ENCODE measurements at regions not wholly inside any gene's neighbourhood (a gene's known extent, or its start where the extent isn't known, plus 50 kb on each side); places are given as distances from the start of the nearest gene placed in this dataset.

DNA sequence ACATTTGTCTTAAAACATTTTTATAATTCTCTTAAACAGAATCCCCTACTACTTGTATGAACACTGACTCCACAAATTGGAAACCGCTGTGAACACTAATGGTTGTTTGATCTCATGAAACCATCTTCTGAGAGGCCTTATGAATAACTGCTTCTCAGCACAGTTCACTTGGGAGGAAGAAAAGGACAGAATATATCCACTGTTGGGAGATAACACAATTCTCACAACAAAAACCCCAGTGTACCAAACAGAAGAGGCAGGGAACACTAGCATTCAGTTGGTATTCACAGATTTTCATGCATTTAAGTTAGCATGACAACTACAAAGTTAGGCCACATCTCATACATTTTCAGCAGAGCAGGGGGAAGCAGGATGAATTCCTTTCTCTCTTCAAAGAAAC lies 89.0 kb upstream of the SELENOP start:
- no peak for DNase-seq
- POLR2A ChIA-PET, result no interaction called here
- CTCF ChIA-PET, result no interaction called here
- Histone ChIP-seq H3K27me3 (replicated peaks in 1 of 2; ENCODE audit: control insufficient read depth in 2 of 2, extremely low read depth in 1 of 2, insufficient read depth in 2 of 2, low read length in 1 of 2) (peaks cover 0 to 2% of the 10 kb centered on the region in 2 experiments), H3K4me3 (ENCODE audit: control insufficient read depth in 1 of 2, extremely low read depth in 1 of 2, low read length in 1 of 2) (no peak overlapping the region), H3K9me3 (no peaks in the 10 kb centered on the region), H3K4me1 (ENCODE audit: control insufficient read depth in 1 of 2, extremely low read depth in 1 of 2, insufficient read depth in 2 of 2, low read length in 2 of 2) (no peaks in the 10 kb centered on the region), H3K27ac (ENCODE audit: low read length) (no peak overlapping the region), H3K36me3 (ENCODE audit: control insufficient read depth in 2 of 2, extremely low read depth in 1 of 2, insufficient read depth in 1 of 2, low read length in 1 of 2) (no peaks in the 10 kb centered on the region)
- Mint-ChIP-seq H3K36me3 (no peaks in the 10 kb centered on the region), H3K27me3 (peaks cover 6 to 9% of the 10 kb centered on the region in 2 donors), H3K9me3 (no peaks in the 10 kb centered on the region), H3K4me1 (no peaks in the 10 kb centered on the region), H3K4me3 (no peak overlapping the region), H3K27ac (no peak overlapping the region)
- WGBS (ENCODE audit: insufficient coverage), result no CpG with 5 or more reads among the region's 1 CpG
- no peak for ATAC-seq (replicated peaks in 1 of 4)

DNA sequence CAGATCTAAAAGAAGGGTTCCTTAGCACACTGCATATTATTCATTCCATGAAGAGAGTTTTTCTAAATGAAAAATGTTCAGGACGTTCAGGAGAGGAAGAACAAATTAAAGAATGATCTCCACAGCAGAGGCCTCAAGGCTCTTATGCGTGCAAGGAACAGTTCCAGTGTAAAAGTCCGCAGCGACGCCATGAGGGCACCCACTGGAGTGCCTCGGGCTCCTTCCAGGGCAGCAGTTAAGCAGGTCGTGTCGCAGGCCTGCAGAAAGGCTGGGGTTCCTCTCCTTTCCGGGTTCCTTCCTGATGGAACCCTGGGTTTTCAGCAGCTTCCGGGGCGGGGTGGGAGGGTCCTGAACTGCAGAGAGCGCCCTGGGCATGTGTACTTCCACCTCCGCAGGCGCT lies 87.1 kb upstream of the SELENOP start:
- no peaks in the 10 kb centered on the region for H3K36me3 Mint-ChIP-seq
- H3K9me3 ChIP-seq, result no peaks in the 10 kb centered on the region
- no peaks in the 10 kb centered on the region for H3K9me3 Mint-ChIP-seq
- peaks cover 3 to 11% of the 10 kb centered on the region in 2 donors for H3K27me3 Mint-ChIP-seq
- ChIA-PET CTCF (interaction anchor here in 1 of 2 donors (0.6 kb wide), 1 partner anchor 10 kb away, joined by 3 read pairs; no protein-coding TSS in a partner anchor), POLR2A (interaction anchor here in 1 of 2 donors (0.6 kb wide), 1 partner anchor 50 kb away, joined by 3 read pairs; no protein-coding TSS in a partner anchor)
- no peak overlapping the region for H3K4me3 ChIP-seq (ENCODE audit: control insufficient read depth in 1 of 2, extremely low read depth in 1 of 2, low read length in 1 of 2)
- ATAC-seq (replicated peaks in 1 of 4) (no peak), DNase-seq (no peak)
- WGBS (ENCODE audit: insufficient coverage), result 91% methylated on average over 14 of the region's 14 CpGs
- H3K27me3 ChIP-seq (replicated peaks in 1 of 2; ENCODE audit: control insufficient read depth in 2 of 2, extremely low read depth in 1 of 2, insufficient read depth in 2 of 2, low read length in 1 of 2), result peaks cover 0 to 2% of the 10 kb centered on the region in 2 experiments
- H3K27ac Mint-ChIP-seq, result no peak overlapping the region
- H3K4me1 ChIP-seq (ENCODE audit: control insufficient read depth in 1 of 2, extremely low read depth in 1 of 2, insufficient read depth in 2 of 2, low read length in 2 of 2), result no peaks in the 10 kb centered on the region
- no peaks in the 10 kb centered on the region for H3K36me3 ChIP-seq (ENCODE audit: control insufficient read depth in 2 of 2, extremely low read depth in 1 of 2, insufficient read depth in 1 of 2, low read length in 1 of 2)
- no peak overlapping the region for H3K27ac ChIP-seq (ENCODE audit: low read length)
- H3K4me1 Mint-ChIP-seq, result no peaks in the 10 kb centered on the region
- no peak overlapping the region for H3K4me3 Mint-ChIP-seq

DNA sequence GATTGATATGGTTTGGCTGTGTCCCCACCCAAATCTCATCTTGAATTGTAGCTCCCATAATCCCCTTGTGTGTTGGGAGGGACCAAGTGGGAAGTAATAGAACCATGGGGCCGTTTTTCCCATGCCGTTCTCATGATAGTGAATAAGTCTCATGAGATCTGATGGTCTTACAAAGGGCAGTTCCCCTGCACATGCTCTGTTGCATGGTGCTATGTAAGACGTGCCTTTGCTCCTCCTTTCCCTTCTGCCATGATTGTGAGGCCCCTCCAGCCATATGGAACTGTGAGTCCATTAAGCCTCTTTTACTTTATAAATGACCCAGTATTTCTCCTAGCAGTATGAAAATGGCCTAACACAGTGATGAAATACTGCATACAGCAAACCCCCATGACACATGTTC lies 84.8 kb upstream of the SELENOP start:
- ATAC-seq (replicated peaks in 1 of 4), result no peak
- H3K4me1 ChIP-seq (ENCODE audit: control insufficient read depth in 1 of 2, extremely low read depth in 1 of 2, insufficient read depth in 2 of 2, low read length in 2 of 2), result no peaks in the 10 kb centered on the region
- Mint-ChIP-seq H3K27ac (no peak overlapping the region), H3K9me3 (no peaks in the 10 kb centered on the region), H3K4me1 (no peaks in the 10 kb centered on the region), H3K36me3 (no peaks in the 10 kb centered on the region), H3K4me3 (no peak overlapping the region), H3K27me3 (peaks cover 3 to 11% of the 10 kb centered on the region in 2 donors)
- no peak overlapping the region for H3K4me3 ChIP-seq (ENCODE audit: control insufficient read depth in 1 of 2, extremely low read depth in 1 of 2, low read length in 1 of 2)
- no peaks in the 10 kb centered on the region for H3K9me3 ChIP-seq
- H3K27ac ChIP-seq (ENCODE audit: low read length), result no peak overlapping the region
- 88% methylated on average over 1 of the region's 3 CpGs for WGBS (ENCODE audit: insufficient coverage)
- CTCF ChIA-PET, result no interaction called here
- H3K36me3 ChIP-seq (ENCODE audit: control insufficient read depth in 2 of 2, extremely low read depth in 1 of 2, insufficient read depth in 1 of 2, low read length in 1 of 2), result no peaks in the 10 kb centered on the region
- POLR2A ChIA-PET, result no interaction called here
- no peak for DNase-seq
- H3K27me3 ChIP-seq (replicated peaks in 1 of 2; ENCODE audit: control insufficient read depth in 2 of 2, extremely low read depth in 1 of 2, insufficient read depth in 2 of 2, low read length in 1 of 2), result peaks cover 0 to 2% of the 10 kb centered on the region in 2 experiments

DNA sequence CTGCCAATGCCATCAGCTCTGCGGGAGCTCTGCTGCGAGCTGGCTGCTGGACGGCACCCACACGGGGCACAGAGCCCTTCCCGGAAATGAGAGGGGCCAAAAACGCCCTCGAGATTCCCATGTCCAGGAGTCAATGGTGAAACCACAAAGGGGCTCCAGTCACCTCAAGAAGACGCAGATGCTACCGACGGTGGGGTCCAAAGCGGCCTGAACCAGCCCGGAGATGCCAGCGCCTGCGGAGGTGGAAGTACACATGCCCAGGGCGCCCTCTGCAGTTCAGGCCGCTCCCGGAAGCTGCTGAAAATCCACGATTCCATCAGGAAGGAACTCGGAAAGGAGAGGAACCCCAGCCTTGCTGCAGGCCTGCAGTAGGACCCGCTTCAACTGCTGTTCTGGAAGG lies 82.4 kb upstream of the SELENOP start:
- Histone ChIP-seq H3K36me3 (ENCODE audit: control insufficient read depth in 2 of 2, extremely low read depth in 1 of 2, insufficient read depth in 1 of 2, low read length in 1 of 2) (no peaks in the 10 kb centered on the region), H3K27ac (ENCODE audit: low read length) (no peak overlapping the region), H3K4me1 (ENCODE audit: control insufficient read depth in 1 of 2, extremely low read depth in 1 of 2, insufficient read depth in 2 of 2, low read length in 2 of 2) (no peaks in the 10 kb centered on the region), H3K9me3 (no peaks in the 10 kb centered on the region), H3K27me3 (replicated peaks in 1 of 2; ENCODE audit: control insufficient read depth in 2 of 2, extremely low read depth in 1 of 2, insufficient read depth in 2 of 2, low read length in 1 of 2) (peaks cover 0 to 5% of the 10 kb centered on the region in 2 experiments), H3K4me3 (ENCODE audit: control insufficient read depth in 1 of 2, extremely low read depth in 1 of 2, low read length in 1 of 2) (no peak overlapping the region)
- ATAC-seq (replicated peaks in 1 of 4) (no peak), DNase-seq (no peak)
- WGBS (ENCODE audit: insufficient coverage), result 75% methylated on average over 20 of the region's 20 CpGs
- POLR2A ChIA-PET, result no interaction called here
- Mint-ChIP-seq H3K27me3 (peaks cover 3 to 11% of the 10 kb centered on the region in 2 donors), H3K27ac (no peak overlapping the region), H3K36me3 (no peaks in the 10 kb centered on the region), H3K4me1 (no peaks in the 10 kb centered on the region), H3K9me3 (no peaks in the 10 kb centered on the region), H3K4me3 (no peak overlapping the region)
- CTCF ChIA-PET, result no interaction called here

DNA sequence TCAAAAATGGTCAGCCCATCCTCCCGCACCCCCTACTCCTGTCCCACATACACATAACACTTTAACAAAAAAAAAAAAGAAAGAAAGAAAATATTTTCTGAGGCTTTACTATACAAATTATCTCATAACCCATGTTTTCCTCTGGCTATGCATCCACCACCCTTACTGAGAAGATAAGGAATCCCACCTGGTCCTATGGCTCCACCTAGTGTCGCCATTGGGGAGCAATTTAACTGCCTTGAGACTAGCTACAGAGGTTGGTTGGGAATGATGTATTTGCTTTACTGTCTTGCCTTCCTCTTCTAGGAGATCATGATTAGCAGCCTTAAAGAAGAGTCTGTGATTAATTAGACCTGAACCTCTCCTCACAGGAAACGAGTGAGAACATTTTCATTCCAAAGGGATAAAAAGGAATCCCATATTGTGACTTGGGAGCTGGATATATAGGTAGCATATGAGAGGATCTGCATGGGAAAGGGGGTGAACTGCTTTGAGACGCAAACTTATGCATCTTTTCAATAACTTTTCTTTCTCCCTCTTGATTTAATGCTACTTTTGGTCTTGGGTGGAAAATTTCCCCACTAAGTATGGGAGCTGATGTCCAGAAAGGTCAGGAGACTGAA lies 77.7 kb upstream of the SELENOP start:
- ChIA-PET CTCF (interaction anchor here (0.6 to 1.8 kb wide), 21 partner anchors 9 to 1033 kb away, joined by 3 to 12 read pairs (median 4); no protein-coding TSS in a partner anchor), POLR2A (interaction anchor here (0.5 to 0.6 kb wide), 2 partner anchors 78 to 1487 kb away, joined by 3 to 6 read pairs; no protein-coding TSS in a partner anchor)
- no peak overlapping the region for H3K4me3 ChIP-seq (ENCODE audit: control insufficient read depth in 1 of 2, extremely low read depth in 1 of 2, low read length in 1 of 2)
- H3K27ac Mint-ChIP-seq, result no peak overlapping the region
- H3K4me1 Mint-ChIP-seq, result no peaks in the 10 kb centered on the region
- H3K27me3 Mint-ChIP-seq, result peaks cover 5 to 7% of the 10 kb centered on the region in 2 donors
- H3K9me3 ChIP-seq, result no peaks in the 10 kb centered on the region
- no peak overlapping the region for H3K4me3 Mint-ChIP-seq
- no peaks in the 10 kb centered on the region for H3K36me3 Mint-ChIP-seq
- 0% methylated on average over 1 of the region's 4 CpGs for WGBS (ENCODE audit: insufficient coverage)
- peaks cover 0 to 3% of the 10 kb centered on the region in 2 experiments for H3K27me3 ChIP-seq (replicated peaks in 1 of 2; ENCODE audit: control insufficient read depth in 2 of 2, extremely low read depth in 1 of 2, insufficient read depth in 2 of 2, low read length in 1 of 2)
- no peaks in the 10 kb centered on the region for H3K4me1 ChIP-seq (ENCODE audit: control insufficient read depth in 1 of 2, extremely low read depth in 1 of 2, insufficient read depth in 2 of 2, low read length in 2 of 2)
- H3K27ac ChIP-seq (ENCODE audit: low read length), result no peak overlapping the region
- no peaks in the 10 kb centered on the region for H3K9me3 Mint-ChIP-seq
- ATAC-seq (replicated peaks in 1 of 4) (peak; percentile 70 to 85 (median 74)), DNase-seq (peak; percentile 15 to 77 (median 49))
- H3K36me3 ChIP-seq (ENCODE audit: control insufficient read depth in 2 of 2, extremely low read depth in 1 of 2, insufficient read depth in 1 of 2, low read length in 1 of 2), result no peaks in the 10 kb centered on the region

DNA sequence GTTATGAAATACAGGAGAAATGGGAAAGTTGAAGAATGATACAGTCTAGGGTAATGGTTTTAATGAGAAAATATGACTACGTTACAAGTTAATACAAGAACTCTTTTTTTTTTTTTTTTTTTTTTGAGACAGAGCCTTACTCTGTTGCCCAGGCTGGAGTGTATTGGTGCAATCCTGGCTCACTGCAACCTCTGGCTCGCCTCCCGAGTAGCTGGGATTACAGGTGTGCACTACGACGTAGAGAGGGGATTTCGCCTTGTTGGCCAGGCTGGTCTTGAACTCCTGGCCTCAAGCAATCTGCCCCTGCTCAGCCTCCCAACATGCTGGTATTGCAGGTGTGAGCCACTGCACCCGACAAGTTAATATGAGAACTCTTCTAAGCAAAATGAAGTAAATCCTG lies 77.1 kb upstream of the SELENOP start:
- H3K27ac Mint-ChIP-seq, result no peak overlapping the region
- H3K4me1 ChIP-seq (ENCODE audit: control insufficient read depth in 1 of 2, extremely low read depth in 1 of 2, insufficient read depth in 2 of 2, low read length in 2 of 2), result no peaks in the 10 kb centered on the region
- peaks cover 0 to 3% of the 10 kb centered on the region in 2 experiments for H3K27me3 ChIP-seq (replicated peaks in 1 of 2; ENCODE audit: control insufficient read depth in 2 of 2, extremely low read depth in 1 of 2, insufficient read depth in 2 of 2, low read length in 1 of 2)
- H3K4me3 Mint-ChIP-seq, result no peak overlapping the region
- H3K36me3 Mint-ChIP-seq, result no peaks in the 10 kb centered on the region
- no peak for ATAC-seq (replicated peaks in 1 of 4)
- no peaks in the 10 kb centered on the region for H3K9me3 ChIP-seq
- POLR2A ChIA-PET, result interaction anchor here in 1 of 2 donors (0.6 kb wide), 1 partner anchor 78 kb away, joined by 6 read pairs; no protein-coding TSS in a partner anchor
- H3K4me3 ChIP-seq (ENCODE audit: control insufficient read depth in 1 of 2, extremely low read depth in 1 of 2, low read length in 1 of 2), result no peak overlapping the region
- DNase-seq, result no peak
- 78% methylated on average over 4 of the region's 7 CpGs for WGBS (ENCODE audit: insufficient coverage)
- H3K27ac ChIP-seq (ENCODE audit: low read length), result no peak overlapping the region
- no peaks in the 10 kb centered on the region for H3K36me3 ChIP-seq (ENCODE audit: control insufficient read depth in 2 of 2, extremely low read depth in 1 of 2, insufficient read depth in 1 of 2, low read length in 1 of 2)
- peaks cover 7 to 8% of the 10 kb centered on the region in 2 donors for H3K27me3 Mint-ChIP-seq
- no peaks in the 10 kb centered on the region for H3K4me1 Mint-ChIP-seq
- no peaks in the 10 kb centered on the region for H3K9me3 Mint-ChIP-seq
- CTCF ChIA-PET, result interaction anchor here (0.6 to 1.8 kb wide), 11 partner anchors 10 to 1032 kb away, joined by 3 to 12 read pairs (median 4); no protein-coding TSS in a partner anchor

Measured in T-cell (primary cell).